SJSA1 (cell line): ENCODE measurements at regions not wholly inside any gene's neighbourhood (a gene's known extent, or its start where the extent isn't known, plus 50 kb on each side); places are given as distances from the start of the nearest gene placed in this dataset.

Experiments used
- DNase-seq, 2 experiments: peaks; one replicate each; pipeline ENCODE4 v3.0.0-alpha.2; 2015 to 2020; ENCODE audit warnings: low spot score in 2 of 2, low read depth in 1 of 2
- H3K27ac ChIP-seq: fragments of 250-450 bp; sonication (Bioruptor Pico); 2 replicates; pipeline ENCODE4 v1.5.1; 2020; ENCODE audit warnings: mild to moderate bottlenecking, moderate library complexity
- H3K27me3 ChIP-seq: fragments of 250-450 bp; sonication (Bioruptor Pico); replicated peaks from 2 replicates; pipeline ENCODE4 v1.5.1; 2020; ENCODE audit warnings: mild to moderate bottlenecking, moderate library complexity
- H3K36me3 ChIP-seq: fragments of 250-450 bp; sonication (Bioruptor Pico); 2 replicates; pipeline ENCODE4 v1.5.1; 2020; ENCODE audit warnings: mild to moderate bottlenecking
- H3K4me1 ChIP-seq: fragments of 250-450 bp; sonication (Bioruptor Pico); replicated peaks from 2 replicates; pipeline ENCODE4 v1.6.1; 2021; ENCODE audit warnings: mild to moderate bottlenecking
- H3K4me3 ChIP-seq: fragments of 250-450 bp; sonication (Bioruptor Pico); 2 replicates; pipeline ENCODE4 v1.5.1; 2020; ENCODE audit warnings: mild to moderate bottlenecking
- H3K9me3 ChIP-seq: fragments of 250-450 bp; sonication (Bioruptor Pico); replicated peaks from 2 replicates; pipeline ENCODE4 v1.5.1; 2020; ENCODE audit warnings: mild to moderate bottlenecking

DNA sequence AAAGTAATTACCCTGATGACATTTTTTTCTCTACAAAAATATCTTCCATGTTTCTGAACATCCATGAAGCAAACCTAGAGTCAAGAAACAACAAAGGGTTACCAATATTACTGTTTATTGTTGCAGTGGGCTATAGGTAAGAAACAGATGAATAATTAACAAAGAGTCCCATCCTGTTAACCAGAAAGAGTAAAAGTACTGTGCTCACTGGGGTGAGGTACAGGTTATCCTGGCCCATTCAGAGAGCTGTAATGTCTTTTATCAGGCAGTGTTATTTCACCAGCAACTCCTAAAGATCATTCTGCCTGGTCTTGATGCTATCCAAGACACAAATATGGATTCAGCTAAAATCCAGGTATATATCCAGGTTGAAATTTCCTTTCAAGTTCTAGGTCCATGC is 754.9 kb downstream of the SATB2 start:
- DNase-seq = no peak
- H3K4me1 ChIP-seq = no peaks in the 10 kb centered on the region
- no peak overlapping the region for H3K4me3 ChIP-seq
- H3K27me3 ChIP-seq = no peaks in the 10 kb centered on the region
- no peaks in the 10 kb centered on the region for H3K36me3 ChIP-seq
- no peak overlapping the region for H3K27ac ChIP-seq
- H3K9me3 ChIP-seq = no peaks in the 10 kb centered on the region

DNA sequence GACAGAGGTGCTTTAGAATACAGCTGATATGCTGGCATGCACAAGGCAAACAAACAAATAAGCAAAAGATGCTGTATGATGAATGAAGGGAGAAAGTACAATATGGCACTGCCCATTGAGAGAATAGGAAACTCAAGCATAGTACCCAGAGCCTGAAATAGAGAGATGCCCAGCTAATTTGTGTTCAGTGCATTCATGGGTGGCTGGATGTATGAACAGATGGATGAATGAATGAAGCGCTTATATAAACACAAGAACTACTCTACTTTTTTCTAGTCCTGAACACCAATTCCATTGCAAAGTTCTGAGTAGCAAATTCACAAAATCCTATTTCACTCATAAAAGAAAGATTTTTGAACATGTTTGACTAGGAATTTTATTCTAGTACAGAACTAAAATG is 756.3 kb downstream of the SATB2 start:
- Histone ChIP-seq H3K27me3 (no peaks in the 10 kb centered on the region), H3K36me3 (no peaks in the 10 kb centered on the region), H3K27ac (no peak overlapping the region), H3K4me3 (no peak overlapping the region), H3K9me3 (no peaks in the 10 kb centered on the region), H3K4me1 (no peaks in the 10 kb centered on the region)
- no peak for DNase-seq

DNA sequence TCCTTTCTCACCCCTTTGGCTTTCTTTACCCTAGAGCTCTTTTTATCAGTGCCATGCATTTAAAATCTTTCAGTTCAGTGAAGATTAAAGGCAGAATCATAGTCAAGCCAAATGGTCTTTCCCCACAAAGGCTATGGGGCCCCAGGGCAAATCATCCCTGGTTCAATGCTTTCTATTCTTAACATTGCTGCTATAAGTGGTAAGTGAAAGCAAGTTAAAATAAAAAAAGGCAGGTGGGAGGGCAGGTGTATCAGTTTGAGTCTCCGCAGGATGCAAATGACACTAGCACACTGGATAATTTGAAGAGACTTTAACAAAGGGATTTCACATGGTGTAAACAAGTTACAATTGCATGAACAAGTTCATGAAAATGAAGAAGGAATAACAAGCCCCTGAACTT is 757.4 kb downstream of the SATB2 start:
- Histone ChIP-seq H3K4me3 (no peak overlapping the region), H3K4me1 (no peaks in the 10 kb centered on the region), H3K27me3 (0 out of 2 replicates have a peak, but pooled peaks cover 2% of the 10 kb centered on the region), H3K9me3 (no peaks in the 10 kb centered on the region), H3K36me3 (no peaks in the 10 kb centered on the region), H3K27ac (no peak overlapping the region)
- no peak for DNase-seq

GRCh38 chr2:198698230-198698629 is 759.5 kb downstream of the SATB2 start:
- Histone ChIP-seq H3K9me3 (no peaks in the 10 kb centered on the region), H3K27me3 (0 out of 2 replicates have a peak, but pooled peaks cover 2% of the 10 kb centered on the region), H3K4me1 (no peaks in the 10 kb centered on the region), H3K36me3 (no peaks in the 10 kb centered on the region), H3K4me3 (no peak overlapping the region), H3K27ac (no peak overlapping the region)
- no peak for DNase-seq

- H3K4me3 ChIP-seq = no peak overlapping the region
- no peak for DNase-seq
- no peak overlapping the region for H3K27ac ChIP-seq
- H3K27me3 ChIP-seq = 0 out of 2 replicates have a peak, but pooled peaks cover 2% of the 10 kb centered on the region
- no peaks in the 10 kb centered on the region for H3K36me3 ChIP-seq
- no peaks in the 10 kb centered on the region for H3K4me1 ChIP-seq
- no peaks in the 10 kb centered on the region for H3K9me3 ChIP-seq
Observed at GRCh38 chr2:198697794-198698193, 759.9 kb downstream of the SATB2 start.

- Histone ChIP-seq H3K9me3 (no peaks in the 10 kb centered on the region), H3K4me1 (no peaks in the 10 kb centered on the region), H3K4me3 (no peak overlapping the region), H3K27me3 (0 out of 2 replicates have a peak, but pooled peaks cover 2% of the 10 kb centered on the region), H3K36me3 (no peaks in the 10 kb centered on the region), H3K27ac (no peak overlapping the region)
- no peak for DNase-seq
Observed at GRCh38 chr2:198697218-198697617, 760.5 kb downstream of the SATB2 start.

GRCh38 chr2:198695879-198696278 is 761.9 kb downstream of the SATB2 start:
- Histone ChIP-seq H3K4me1 (no peaks in the 10 kb centered on the region), H3K4me3 (no peak overlapping the region), H3K36me3 (no peaks in the 10 kb centered on the region), H3K27me3 (0 out of 2 replicates have a peak, but pooled peaks cover 2% of the 10 kb centered on the region), H3K27ac (no peak overlapping the region), H3K9me3 (no peaks in the 10 kb centered on the region)
- no peak for DNase-seq

- H3K27me3 ChIP-seq = 0 out of 2 replicates have a peak, but pooled peaks cover 2% of the 10 kb centered on the region
- no peak for DNase-seq
- H3K4me1 ChIP-seq = no peaks in the 10 kb centered on the region
Observed at GRCh38 chr2:198692907-198693510, 764.7 kb downstream of the SATB2 start.

GRCh38 chr2:198691236-198691635 is 766.5 kb downstream of the SATB2 start:
- H3K27me3 ChIP-seq = 0 out of 2 replicates have a peak, but pooled peaks cover under 1% of the 10 kb centered on the region
- no peaks in the 10 kb centered on the region for H3K9me3 ChIP-seq
- DNase-seq = no peak
- no peaks in the 10 kb centered on the region for H3K36me3 ChIP-seq
- no peaks in the 10 kb centered on the region for H3K4me1 ChIP-seq
- no peak overlapping the region for H3K4me3 ChIP-seq
- H3K27ac ChIP-seq = no peak overlapping the region

More at GRCh38 chr2:198692907-198693510, 764.7 kb downstream of the SATB2 start:
- Histone ChIP-seq H3K9me3 (no peaks in the 10 kb centered on the region), H3K4me3 (no peak overlapping the region), H3K27ac (no peak overlapping the region), H3K36me3 (no peaks in the 10 kb centered on the region)

DNA sequence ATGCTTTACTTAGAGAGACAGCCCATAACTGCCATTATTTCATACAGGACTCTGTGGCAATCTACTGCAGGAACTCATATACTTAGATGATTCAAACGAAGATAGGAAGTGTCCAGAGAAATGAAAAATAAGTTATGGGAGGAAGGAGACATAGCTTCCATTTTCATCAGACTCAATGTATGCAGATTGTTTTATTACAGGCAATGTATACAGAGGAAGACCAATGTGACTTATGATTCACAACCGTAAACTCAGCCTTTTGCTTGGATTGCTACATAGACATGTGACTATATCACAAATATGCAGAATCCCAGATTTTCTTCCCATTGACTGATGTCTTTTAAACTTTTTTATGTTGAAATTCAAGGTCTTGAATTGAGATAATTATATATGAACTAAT is 793.4 kb downstream of the SATB2 start:
- Histone ChIP-seq H3K27me3 (no peaks in the 10 kb centered on the region; the same call in 1 of the 2 replicates), H3K4me1 (no peaks in the 10 kb centered on the region), H3K36me3 (no peaks in the 10 kb centered on the region), H3K27ac (no peak overlapping the region), H3K9me3 (no peaks in the 10 kb centered on the region), H3K4me3 (no peak overlapping the region)
- DNase-seq = no peak

GRCh38 chr2:198662905-198663304 is 794.8 kb downstream of the SATB2 start:
- DNase-seq = no peak
- Histone ChIP-seq H3K27ac (no peak overlapping the region), H3K36me3 (no peaks in the 10 kb centered on the region), H3K27me3 (no peaks in the 10 kb centered on the region; the same call in 1 of the 2 replicates), H3K4me3 (no peak overlapping the region), H3K9me3 (no peaks in the 10 kb centered on the region), H3K4me1 (no peaks in the 10 kb centered on the region)

- Histone ChIP-seq H3K4me1 (no peaks in the 10 kb centered on the region), H3K9me3 (no peaks in the 10 kb centered on the region), H3K27ac (no peak overlapping the region), H3K27me3 (no peaks in the 10 kb centered on the region; the same call in none of the 2 replicates), H3K36me3 (no peaks in the 10 kb centered on the region), H3K4me3 (no peak overlapping the region)
- no peak for DNase-seq
Observed at GRCh38 chr2:198660501-198660900, 797.2 kb downstream of the SATB2 start.

DNA sequence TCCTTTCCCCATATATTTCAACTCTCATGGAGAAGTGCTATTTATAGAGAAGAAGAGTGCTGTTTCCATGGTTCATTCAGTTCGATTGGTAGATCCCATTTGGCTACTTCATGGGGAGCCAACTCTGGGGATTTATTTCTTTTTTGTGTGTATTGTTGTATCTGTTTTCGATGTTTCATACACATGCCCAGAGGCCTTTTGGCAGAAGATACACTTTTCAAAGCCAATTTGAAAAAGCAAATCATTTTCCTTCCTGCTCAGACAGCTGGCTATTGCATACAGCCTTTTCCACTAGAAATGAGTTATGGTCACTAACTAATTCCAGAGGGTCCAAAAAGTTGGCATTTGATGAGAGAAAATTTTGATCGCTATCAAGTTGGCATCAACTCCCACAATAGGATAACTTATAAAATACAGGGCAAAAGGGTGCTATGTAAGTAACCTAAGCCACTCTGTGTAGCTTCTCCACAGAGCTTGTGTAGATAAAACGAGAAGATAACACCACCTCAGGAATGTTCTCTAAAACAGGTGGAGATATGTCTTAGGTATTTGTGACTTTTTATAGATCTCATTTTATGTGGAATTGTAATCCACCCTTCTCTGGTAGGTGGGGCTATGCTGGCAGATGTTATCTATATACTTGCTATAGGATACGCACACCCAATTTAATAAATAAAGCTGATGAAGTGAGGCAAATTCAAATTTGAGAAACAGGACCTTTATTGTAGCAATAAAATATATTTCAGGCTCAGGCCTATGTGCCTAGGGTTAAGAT is 798.5 kb downstream of the SATB2 start:
- no peaks in the 10 kb centered on the region; the same call in none of the 2 replicates for H3K27me3 ChIP-seq
- no peaks in the 10 kb centered on the region for H3K36me3 ChIP-seq
- no peak overlapping the region for H3K27ac ChIP-seq
- no peak for DNase-seq
- H3K9me3 ChIP-seq = no peaks in the 10 kb centered on the region
- no peaks in the 10 kb centered on the region for H3K4me1 ChIP-seq
- H3K4me3 ChIP-seq = no peak overlapping the region

- DNase-seq = no peak
- no peaks in the 10 kb centered on the region for H3K36me3 ChIP-seq
- H3K27ac ChIP-seq = no peak overlapping the region
Observed at GRCh38 chr2:198657512-198658121, 800.1 kb downstream of the SATB2 start.

More at GRCh38 chr2:198657512-198658121, 800.1 kb downstream of the SATB2 start:
- Histone ChIP-seq H3K4me3 (no peak overlapping the region), H3K27me3 (no peaks in the 10 kb centered on the region; the same call in none of the 2 replicates), H3K9me3 (no peaks in the 10 kb centered on the region), H3K4me1 (no peaks in the 10 kb centered on the region)
